GM18499 (cell line): ENCODE measurements at regions not wholly inside any gene's neighbourhood (a gene's known extent, or its start where the extent isn't known, plus 50 kb on each side); places are given as distances from the start of the nearest gene placed in this dataset.

ENCODE experiments used
- ATAC-seq: cut with Tn5 transposase; IDR thresholded peaks from one replicate; pipeline ENCODE4 v1.9.1; 2021; ENCODE audit warnings: moderate number of reproducible peaks; ENCODE audit not compliant: insufficient read depth, unreplicated experiment

DNA sequence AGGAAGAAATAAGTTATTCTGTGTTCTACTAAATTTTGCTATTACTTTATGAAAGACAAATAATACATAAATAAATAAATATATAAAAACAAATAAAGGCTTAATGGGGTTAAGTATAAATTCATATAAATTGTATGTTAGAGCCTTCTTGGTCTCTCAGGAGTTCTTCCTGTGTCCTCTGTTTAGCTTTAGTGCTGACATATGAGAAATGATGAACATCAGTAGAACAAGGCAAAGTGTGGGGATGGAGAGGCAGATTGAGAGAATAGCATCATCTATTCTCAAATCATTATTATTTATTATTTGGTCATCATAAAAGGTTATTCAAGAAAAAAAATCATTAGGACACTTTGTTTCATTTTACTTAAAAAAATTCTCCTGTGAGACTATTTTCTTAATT, 468.1 kb upstream of the CHST9 start:
- no peak for ATAC-seq

DNA sequence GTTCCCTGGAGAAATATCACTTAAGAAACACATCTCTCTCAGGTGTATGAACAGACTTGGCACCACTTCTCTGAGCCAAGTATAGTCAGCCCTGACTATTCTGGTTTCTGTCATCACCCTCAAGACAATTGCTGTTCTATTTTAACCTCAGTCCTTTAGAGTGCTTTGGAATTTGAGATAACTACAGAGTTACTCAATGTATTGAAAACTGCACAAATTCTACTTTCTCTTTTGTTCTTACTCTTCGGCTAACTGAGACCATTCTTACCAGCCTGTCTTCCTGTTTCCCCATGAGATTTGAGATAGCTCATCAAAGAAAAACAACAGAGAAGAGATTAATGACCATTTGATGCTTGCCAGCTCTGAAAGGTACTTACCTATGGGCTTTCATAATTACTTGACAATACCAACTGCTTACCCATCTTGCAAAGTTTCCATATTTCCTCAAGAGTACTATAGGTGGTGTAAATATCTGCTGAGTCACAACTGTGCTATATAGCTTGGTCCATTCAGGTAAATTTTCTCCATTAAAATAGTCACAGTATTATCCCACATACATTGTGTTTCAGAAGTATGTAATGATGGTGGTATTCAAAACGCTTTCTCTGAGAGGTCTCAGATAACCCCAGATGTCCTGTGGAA, 467.5 kb upstream of the CHST9 start:
- ATAC-seq, result peak; percentile 75

DNA sequence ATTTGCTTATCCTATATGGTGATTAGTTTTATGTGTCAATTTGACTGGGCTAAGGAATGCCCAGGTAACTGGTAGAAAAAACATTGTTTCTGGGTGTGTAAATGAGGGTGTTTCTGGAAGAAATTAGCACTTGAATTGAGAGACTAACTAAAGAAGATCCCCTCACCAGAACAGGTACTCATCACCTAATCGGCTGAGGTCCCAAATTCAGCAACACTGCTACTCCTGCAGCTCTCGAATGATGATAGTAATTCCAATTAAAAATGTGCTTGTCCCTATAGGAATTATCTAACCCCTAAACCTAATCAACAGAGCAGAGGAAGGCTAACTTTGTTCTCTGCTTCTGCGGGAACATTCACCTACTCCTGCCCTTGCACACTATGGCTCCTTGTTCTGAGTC, 464.5 kb upstream of the CHST9 start:
- ATAC-seq, result no peak

DNA sequence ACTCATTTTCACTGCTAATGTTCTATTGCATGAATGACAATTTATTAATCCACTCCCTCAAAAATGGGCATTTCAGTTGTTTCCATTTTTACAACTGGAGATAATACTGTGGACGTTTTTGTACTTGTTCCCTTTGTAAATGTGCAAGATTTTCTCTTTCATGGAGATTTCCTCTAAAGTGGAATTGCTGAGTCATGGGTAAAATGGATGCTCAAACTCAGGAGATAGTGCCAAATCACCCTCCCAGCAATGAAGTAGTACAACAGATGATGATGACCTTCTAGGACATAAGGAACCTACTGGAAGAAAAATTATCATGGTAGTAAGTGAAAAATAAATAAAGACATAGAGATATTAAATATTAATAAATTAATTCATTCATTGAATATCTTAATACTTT, 460.8 kb upstream of the CHST9 start:
- ATAC-seq, result no peak

DNA sequence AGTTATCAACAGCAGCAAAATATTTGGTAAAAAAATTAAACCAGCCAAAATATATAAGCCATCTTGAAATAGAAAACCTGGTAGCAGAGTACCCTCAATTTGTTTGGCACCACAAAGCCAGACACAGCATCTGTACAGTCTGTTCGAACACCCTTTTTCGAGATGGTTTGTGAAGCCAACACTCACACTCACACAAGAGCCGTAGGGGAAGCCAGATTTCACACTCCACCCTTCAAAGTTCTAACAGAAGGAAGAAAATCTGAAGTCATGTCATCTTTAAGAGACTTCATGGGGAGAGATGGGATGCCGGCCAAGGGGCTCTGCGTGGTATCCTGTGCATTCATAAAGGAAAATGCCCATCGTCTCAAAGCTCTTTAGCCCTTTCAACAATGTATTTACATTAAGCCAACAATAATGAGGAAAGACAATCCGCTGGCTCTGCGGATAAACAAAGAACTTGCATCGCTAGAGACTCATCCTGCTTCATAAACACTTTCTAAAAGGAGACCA, 451.5 kb upstream of the CHST9 start:
- no peak for ATAC-seq

DNA sequence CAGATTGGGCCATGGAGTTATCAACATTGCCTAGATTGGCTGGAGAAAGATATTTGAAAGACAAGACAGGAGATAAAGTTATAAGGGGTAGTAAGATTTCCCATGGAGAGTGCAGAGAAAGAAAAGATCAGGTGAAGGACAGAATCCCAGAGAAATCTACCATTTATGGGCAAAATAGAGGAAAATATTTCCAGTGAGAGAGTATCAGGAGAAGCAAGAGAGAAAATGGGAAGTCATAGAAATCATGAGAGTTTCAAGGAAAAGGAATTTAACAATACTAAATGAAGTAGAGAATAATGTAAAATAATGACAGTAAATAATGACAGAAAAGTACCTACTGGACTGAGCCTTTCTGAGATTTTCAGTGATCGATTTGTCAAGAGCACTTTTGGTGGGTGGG, 447.6 kb upstream of the CHST9 start:
- no peak for ATAC-seq

DNA sequence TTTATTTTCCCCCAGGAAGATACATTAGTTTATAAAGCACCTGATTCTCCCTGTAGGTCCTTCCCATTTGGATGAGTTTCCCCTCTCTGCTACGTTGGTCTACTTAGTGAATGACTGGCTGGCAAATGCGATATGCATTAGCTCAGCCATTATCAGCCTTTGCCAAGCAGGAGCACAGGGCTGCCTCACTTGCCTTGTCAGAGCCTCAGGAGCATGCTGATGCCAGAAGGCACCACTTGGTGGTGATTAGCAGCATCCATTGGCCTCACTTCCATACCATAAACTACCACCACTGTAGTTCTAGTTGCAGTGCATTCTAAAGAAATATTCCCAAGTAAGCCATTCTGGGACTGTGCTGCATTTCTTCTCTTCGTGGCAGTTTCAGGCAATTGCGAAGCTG, 442.8 kb upstream of the CHST9 start:
- no peak for ATAC-seq

DNA sequence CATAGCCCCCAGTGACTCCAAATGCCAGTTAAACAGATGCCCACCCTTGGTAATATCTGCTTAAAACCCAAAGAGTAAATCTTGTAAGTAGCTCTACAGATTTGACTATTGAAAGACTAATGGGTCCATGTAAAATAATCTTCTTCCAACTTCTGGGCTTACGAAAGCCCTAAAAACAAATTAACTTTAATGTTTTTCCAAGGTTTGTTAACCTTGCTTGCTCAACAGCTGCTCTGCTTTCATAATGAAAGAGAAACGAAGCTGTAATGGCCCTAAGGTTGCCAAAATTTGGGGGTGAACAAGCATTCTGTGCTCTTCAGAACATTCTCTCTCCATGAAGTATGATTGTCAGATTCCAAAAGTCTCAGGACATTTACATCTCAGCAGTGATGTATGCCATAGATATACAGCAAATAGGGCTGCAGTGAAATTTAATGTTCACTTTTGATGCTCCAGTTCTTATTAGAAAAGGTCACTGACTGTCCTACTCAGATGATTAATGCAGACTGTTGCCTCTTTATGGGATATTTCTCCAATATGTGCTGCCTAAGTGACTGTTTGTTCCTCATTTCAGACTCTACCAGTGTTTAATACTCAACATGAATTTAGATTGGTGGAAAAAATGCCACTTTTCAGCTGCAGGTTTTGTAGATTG, 436.3 kb upstream of the CHST9 start:
- ATAC-seq, result no peak

DNA sequence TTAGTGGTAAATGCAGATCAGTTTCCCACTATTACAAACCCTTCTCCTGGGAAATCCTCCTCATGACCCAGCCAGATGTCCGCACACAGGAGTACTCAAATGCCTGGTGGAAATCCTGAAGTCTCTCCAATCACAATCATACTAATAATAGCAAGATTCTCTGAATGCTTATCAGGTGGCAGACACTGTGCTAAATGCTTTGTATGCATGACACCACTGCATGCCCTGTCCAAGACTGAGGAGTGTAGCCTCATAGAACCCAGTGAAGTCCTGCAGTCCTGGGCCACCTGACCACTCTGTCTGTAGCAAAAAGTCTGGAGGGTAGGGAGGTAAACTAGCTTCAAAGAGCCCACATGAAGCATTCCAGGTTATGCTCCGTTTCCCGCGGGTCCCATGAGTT, 434.8 kb upstream of the CHST9 start:
- no peak for ATAC-seq

DNA sequence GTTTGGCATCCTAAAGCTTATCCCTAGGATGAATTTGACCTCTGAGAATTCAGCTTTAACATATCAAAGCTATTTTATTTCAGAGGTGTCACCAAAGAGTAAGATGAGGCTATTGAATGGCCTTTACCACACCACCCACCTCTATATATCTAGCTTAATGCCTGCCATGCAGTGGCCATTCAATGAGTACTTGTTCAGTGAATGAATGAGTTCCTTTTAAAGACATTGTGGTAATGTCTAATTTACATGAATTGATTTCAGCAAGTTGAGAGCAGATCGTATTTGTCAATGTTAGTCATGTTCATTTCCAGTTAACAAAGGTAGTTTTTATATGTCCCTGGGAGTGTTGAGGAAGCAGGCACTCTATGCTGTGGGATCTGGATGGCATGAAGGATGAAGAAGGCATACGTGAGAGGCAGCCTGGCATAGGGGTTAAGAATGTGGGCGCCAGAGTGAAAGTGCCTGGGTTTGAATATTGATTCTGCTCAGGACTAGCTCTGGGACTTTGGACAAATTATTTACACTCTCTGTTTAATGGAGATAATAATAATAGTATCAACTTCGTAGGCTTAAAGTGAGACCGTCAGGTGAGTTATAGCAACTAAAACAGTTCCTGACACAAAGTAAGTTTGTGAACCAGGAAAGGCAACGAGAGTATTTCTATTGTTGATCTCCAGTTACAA, 434.1 kb upstream of the CHST9 start:
- no peak for ATAC-seq

DNA sequence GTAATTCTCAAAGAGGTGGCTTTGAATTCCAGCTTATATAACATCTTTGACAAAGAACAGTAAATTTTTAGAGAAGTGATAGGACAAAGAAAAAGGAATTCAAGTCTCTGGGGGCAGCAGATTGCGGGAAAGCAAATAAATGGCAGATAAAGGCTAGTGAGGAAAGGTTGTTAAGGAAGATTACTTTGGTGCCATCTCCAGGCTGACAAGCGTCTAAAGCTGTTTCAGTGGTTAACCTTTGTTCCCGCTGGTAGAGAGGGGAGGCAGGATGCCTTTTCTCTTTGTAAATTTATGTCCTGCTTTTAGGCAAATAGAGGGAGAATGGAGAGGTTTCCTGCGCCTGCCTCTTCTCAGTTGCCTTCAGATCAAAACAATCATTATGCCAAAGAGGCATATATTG, 431.2 kb upstream of the CHST9 start:
- ATAC-seq, result no peak

DNA sequence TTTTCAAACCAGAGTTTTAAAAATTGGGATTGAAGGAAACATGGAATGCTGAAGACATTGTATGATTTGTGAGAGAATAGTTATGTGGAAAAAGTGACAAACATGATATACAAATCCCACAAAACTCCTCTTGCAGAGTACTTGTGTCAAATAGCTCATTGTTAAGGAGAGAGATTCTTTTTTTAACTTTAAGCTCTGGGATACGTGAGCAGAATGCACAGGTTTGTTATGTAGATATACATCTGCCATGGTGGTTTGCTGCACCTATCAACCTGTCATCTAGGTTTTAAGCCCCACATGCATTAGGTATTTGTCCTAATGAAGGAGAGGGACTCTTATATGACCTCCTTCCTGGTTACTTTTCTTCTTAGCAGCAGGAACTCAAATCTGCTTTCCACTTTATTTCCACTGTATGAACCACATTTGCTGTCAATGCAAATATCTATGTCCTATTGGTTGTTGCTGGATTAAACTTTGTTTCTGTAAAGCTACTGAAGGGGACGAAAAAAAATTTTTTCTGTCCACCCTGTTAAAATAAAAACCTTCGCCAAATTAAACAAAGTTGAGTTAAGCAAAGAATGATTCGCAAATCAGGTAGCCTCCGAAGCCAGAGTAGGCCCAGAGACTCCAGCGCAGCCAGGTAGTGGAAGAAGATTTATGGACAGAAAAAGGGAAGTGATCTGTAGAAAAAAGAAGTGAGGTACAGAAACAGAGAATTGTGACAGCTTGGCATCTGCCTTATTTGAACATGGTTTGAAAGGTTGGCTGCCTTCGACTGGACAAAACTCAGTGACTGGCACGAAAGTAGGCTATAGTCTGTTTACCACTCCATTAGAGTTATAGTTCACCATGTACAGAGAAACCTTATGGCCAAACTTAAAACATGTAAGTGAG, 430.1 kb upstream of the CHST9 start:
- ATAC-seq, result no peak

DNA sequence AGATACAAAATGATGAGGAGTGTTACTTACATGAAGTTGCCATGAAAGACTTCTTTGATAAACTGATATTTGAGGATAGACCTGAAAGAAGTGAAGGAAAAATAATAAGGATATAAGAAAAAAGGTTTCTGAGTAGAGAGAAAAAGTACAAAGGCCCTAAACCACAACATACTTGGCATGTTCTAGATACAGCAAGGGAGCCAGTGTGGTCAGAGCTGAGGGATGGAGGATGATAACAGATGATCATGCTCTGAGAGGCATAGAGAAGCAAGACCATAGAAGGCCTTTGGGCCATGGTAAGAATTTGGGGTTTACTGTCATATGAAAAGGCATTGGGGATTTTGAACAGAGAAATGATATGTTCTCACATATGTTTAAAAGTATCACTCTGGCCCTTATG, 424.1 kb upstream of the CHST9 start:
- no peak for ATAC-seq

DNA sequence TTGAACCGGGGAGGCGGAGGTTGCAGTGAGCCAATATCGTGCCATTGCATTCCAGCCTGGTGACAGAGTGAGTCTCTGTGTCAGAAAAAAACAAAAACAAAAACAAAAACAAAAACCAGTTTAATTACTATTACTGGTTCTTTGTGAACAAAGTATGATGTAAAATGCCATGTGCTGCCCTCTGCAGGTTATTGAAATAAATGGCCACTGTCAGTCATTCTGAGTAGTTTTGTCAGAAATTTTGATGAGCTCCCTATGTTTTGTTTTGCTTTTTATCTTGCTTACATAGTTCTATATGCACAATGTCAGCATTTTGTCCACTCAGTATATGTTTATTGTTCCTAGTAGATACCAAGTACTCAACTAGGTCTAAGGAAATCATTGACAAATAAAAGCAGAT, 423.6 kb upstream of the CHST9 start:
- no peak for ATAC-seq

DNA sequence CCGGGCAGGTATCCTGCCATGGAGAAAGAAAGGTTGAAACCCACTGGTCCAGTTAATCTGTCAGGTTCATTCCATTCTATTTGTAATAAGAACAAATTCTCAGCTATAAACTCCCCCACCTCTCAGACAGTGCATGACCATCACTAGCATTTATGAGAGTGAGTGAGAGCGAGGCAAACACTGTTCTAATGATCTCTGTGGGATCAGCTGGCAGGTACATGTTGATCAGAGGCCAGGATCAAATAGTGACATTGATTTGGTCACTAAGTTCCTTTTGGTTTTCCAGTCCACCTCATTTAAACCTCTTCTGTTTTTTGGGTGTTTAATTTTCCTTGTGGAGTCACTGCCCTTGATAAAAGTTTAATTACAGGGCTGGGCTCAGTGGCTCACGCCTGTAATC, 423.1 kb upstream of the CHST9 start:
- ATAC-seq, result no peak

DNA sequence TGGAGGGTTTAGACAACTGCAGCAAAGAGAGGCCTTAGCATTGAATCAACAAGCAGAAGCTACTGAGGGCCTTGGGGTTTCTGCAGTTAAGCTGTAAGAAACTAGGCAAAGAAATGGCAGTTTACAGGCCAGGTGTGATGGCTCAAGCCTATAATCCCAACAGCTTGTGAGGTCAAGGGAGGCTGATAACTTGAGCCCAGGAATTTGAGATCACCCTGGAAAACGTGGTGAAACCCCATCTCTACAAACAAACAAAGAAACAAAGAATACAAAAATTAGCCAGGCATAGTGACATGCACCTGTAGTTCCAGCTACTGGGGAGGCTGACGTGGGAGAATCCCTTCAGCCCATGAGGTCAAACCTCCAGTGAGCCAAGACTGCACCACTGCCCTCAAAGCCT, 421.6 kb upstream of the CHST9 start:
- no peak for ATAC-seq

DNA sequence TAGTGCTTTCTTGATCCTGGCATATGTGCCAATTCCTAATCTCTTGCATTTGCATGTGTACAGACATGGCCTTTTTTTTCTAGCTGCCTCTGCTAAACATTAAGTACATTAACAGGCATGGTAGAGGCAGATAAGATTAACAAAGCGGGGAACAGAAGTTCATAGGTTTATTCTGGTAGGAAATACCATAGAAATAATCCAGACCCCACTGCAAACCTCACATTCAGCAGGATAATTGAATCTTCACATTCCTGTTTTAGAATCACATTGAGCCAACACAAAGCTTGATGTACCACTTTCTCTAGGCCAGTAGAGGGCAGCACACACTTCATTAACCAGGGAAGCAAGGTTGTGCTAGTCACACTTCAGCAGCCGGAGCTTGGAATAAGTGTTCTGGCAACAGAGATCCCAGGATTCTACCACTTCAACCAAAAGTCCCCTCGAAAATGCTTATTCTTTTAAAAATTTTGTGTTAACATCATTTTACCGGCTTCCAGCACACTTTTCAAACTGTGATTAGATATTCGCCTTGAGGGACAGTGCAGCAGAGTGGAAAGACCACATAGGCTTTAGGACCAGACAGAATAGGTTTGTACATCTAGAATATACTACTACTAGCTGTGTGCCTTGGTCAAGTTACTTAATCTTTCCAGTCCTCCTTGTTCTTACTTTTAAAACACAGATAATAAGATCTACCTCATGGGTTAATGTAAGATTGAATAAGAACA, 420.2 kb upstream of the CHST9 start:
- peak; percentile 67 for ATAC-seq

DNA sequence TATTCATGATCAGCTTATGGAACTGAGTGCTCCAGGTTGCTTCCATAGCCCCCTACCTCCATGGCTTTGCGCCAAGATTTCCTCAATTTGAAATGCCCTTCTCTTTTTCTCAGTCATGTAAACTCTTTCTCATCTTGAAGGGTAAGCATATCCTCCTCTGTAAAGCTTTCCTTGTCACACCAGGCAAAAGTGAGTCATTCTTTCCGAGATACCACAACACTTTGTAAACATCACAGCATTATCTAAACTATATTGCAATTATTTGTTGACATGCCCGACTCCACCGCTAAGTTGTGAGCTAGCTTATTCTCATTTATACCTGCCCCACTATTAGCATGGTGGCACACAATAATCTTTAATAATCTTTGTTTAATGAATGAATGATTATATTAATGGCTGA, 419.5 kb upstream of the CHST9 start:
- ATAC-seq, result no peak

DNA sequence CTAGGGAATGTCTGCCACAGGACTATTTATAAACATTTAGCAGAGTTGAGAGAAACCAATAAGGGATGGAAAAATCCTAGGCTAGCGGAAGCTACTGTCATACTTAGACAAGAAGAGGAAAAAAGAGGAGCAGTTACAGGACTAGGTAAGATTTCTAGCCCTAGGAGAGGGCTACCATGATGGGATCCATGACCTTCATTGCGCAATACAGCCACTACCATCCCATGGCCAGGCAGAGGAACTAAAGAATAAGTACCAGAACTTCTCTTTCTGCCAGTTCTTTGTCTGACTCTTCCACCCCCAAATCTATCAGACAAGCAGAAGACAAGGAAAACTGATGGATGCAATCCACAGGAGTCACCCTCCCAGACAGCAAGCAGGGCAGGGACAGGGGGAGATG, 417.0 kb upstream of the CHST9 start:
- no peak for ATAC-seq

DNA sequence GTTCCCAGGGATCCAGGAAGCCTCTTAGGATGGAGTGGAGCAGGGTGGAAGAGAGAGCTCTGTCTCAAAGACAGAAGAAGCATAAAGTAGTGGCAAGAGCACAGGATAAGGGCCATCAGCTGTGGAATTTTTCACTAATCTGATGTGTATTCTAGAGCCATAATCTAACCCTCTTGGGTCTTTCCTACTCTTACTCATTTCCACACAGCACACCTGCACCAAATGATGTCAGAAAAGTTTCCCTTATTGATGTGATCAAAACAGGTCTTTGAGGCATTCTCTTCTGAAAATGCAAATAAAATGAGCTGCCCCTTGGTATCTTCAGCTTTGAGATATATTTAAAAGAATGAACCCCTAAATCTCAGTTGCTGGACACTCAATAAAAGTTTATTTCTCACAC, 415.1 kb upstream of the CHST9 start:
- no peak for ATAC-seq
